Iris pigment epithelial cell (primary cell): ENCODE measurements at regions not wholly inside any gene's neighbourhood (a gene's known extent, or its start where the extent isn't known, plus 50 kb on each side); places are given as distances from the start of the nearest gene placed in this dataset.

Source experiments
- DNase-seq: peaks from one replicate; pipeline ENCODE4 v3.0.0-alpha.2; 2011; ENCODE audit warnings: low read depth

DNA sequence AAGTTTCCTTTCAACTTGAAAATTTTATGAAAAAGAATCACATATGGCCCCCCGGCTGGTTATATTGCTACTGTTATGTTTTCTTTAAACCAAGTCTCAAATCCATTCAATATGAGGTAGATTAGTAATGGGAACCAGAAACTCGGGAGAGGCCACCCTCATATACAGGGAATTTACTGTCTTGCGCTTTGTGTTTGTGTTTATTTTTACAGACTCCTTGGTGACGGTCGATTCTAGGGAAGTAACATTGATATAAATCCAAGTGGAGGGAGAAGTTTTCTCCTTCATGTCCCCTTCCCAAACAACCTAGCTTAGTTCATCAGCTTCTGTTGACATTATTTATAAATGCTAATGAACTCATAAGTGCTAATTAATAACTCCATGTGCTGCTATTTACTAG is 163.5 kb upstream of the LMO4 start:
- DNase-seq = no peak

DNA sequence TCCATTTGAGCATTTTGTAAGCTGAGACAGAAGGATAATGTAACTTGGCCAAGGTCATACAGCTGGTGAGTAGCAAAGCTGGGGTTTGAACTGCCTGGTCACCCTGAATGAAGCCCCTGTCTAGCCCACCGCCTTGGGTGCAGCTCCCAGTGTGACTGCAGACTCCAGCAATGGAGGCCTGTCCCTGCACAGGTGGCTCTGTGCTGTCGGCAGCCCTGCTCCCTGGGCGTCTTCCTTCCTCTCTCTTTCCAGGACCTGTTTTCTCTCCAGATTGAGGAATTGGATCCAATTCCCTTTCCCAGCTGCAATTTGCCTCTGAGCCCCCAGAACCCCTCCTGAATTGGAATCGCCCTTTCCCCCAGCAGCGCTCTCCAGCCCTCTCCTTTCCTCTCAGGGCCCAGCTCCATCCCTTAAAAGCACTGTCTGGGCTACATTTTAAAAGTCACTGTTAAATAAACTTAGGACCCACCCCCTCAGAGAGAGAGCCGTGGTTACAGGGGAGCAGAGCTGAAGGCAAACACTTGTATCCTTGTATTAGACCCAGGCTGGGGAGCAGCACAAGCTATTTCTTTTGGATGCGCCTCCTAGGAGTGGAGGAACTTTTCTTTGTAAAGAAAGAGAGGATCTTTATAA is 161.4 kb upstream of the LMO4 start:
- DNase-seq = no peak

DNA sequence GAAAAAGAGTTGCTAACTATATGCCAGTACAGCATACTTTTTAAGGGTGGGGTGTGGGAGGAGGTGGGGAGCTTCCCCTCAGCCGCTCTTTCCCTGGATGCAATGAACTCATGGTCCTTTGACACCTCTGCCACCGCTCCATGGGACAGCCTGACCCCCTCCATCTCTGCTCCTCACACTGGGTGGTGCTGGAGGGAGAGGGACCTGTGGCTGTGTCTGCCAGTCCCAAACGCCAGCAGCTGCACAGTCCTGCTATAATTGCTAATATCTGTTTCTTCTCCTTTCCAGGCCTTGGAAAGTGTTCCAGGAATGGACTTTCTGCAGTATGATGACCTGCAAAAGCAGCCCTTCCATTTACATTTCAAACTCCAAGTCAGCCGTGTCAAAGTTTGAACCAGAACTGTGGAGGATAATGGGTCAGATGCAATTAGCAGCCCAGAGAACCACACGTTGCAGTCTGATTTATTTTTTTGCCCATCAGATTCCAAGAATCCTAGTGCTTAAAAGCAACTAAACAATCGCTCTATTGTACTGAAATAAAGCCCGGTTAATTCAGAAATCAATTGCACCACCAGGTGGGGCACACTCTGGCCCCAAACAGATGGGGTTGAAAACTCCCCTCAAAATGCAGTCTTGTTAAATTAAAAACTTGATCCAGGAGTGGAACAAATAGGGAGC is 160.7 kb upstream of the LMO4 start:
- no peak for DNase-seq

DNA sequence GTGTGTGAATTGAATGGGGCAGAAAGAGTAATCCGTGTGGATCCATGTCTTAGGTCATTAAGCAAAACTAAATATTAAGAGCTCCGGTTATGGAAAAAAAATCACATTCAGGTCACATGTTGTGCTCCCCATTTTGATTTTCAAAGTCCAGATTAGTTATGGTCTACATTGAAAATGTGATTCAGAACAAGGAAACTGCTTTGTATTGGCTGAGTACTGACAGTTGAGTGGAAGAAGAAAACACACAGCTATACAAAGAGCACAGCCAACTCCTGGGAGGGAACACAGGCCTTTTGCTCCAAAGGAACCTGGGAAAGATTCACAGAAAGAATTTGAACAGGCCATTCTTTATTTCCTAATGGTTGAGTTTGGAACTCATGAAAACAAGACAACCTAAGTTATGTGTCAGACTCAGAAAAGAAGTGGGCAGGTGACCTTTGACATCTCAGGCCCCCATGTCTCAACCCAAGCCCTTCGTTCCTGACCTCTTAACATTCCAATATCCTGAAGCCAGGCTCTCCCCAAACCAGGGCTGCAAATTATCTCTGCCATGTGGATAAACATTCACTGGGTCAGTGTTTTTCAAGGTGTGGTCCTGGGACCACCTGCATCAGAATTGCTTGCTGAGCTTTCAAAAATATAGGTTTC is 159.3 kb upstream of the LMO4 start:
- no peak for DNase-seq

DNA sequence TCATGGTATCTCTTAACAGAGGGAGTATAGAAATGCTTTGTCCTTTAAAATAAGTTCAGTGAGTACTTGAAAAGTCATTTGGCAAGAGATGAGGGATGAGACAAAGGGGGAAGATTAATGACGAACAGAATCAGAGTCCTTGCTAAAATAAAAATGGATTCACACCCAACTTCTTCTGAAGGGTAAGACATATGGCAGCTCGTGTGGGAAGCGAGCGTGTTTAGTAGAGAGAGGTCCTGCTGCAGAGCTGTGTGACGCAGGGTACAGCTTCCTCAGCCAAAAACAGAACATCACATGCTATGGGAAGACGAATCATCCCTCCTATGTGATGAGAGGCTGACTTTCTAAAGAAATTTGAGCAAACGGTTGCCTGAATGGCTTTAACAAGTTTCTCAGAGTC is 158.5 kb upstream of the LMO4 start:
- DNase-seq = no peak

DNA sequence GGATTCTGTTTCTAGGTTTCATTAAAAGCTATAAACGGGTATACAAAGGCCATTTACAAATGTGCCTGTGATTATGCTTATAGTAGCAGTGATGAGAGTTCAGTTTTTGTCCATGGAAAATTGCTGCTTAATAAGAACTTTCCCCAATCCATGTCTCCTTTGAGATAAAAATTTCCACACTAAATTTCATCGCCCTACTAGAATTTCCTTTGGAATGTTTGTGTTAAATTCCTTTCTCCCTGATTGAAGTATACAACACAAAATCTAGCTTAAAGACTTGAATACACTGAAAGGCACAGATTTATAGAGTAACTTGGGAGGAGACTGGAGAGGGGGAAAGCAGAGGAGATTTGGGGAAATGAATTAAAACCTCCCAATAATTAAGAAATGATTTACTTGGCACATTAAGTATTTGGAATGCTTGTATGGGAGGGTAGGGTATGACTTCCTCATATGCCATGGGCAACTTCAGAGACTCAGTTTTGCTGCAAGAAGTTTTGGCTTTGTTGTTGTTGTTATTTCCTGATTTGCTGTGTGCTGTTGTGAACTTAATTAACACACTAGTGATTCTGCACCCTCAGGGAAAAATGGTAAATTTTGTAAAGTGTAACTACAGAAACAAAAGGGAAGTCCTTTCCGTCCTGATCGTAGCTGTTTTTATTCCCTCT is 157.6 kb upstream of the LMO4 start:
- DNase-seq = no peak

DNA sequence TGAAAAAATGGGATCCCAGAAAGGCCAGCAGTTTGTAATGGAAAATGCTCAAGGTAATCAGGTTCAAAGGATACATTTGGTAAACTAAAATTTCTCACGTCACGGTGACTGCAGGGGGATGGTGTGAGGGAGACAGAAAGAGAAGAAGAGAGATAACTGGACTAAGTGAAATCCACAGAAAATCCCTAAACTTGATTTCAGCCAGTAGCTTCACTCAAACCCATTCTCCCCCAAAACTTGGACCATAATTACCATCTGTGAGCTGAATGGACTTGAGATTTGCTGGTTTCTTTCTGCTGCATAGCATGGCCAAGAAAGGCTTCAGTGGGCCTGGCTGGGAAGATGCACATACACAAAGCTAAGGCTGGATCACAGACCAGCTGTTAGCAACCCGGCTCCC is 155.4 kb upstream of the LMO4 start:
- DNase-seq = no peak

DNA sequence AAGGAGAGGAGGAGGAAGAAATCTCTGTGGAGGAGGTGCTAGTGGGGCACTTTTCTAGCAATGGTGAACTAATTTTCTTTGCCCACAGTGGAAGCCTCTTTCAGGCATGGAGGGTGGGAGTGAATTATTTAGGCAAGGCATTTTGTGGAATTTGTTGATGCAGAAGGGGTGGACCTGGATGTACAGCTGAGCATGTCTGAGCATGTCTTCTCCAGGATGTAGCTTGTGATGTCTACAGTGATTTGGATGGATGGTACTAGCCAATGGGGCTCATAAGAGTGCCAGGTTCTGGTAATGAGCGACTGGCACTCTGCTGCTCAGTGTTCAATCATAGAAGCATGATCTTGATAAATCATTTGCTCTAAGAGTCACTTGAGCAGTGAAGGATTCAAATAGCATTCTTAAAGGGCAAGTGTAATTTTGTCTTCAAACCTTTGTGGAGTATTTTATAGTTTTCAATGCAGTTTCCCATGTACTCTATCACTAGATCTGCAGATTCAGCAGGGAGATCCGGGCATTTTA is 153.9 kb upstream of the LMO4 start:
- no peak for DNase-seq

DNA sequence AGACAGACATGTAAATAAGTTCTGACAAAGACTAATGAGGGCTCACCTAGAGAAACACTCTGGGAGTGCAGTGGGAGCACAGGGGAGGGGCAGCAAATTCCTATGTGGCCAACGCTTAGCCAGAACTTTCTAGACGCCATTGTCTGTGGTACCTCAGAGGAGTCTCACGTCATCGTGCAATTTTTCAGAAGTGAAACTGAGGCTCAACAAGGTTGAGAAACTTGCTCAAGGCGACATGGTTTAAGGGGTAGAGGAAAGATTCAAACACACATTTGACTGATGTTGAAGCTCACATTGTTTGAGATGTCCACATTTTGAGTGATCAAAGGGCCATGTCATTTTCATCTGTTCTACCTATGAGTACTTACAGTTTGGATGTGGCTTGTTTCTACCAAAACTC is 152.6 kb upstream of the LMO4 start:
- no peak for DNase-seq

DNA sequence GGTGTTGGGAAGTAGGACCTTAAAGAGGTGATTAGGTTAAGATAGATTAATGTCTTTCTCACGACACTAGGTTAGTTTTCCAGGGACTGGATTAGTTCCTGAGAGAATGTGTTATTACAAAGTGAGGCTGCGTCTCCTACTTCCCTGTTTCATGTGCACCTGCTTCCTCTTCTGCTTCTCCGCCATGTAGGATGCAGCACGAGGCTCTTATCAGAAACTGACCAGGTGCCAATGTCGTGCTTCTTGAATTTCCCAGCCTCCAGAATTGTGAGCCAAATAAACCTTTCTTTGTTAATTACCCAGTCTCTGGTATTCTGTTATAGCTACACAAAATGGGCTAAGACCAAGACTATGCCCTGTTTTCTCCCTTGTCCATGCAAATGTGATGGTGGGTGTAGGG is 152.2 kb upstream of the LMO4 start:
- no peak for DNase-seq

DNA sequence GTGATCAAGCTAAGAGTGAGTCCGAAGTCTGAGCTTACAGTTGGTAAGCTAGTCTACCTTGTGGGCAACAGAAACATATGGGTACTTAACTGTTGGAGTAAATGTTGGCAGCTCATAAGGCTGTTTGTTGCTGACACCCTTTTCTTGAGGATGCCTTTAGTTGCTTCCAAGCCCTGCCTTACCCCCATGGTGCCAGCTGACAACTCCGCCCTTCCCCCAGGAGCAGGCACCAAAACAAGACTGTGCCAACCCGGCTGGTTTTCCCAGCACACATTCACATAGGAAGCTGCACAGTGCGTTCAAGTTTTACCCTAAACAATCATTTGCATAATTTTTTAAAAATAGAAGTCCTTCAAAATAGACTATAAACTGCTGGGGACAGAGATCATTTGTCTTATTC is 150.2 kb upstream of the LMO4 start:
- no peak for DNase-seq

DNA sequence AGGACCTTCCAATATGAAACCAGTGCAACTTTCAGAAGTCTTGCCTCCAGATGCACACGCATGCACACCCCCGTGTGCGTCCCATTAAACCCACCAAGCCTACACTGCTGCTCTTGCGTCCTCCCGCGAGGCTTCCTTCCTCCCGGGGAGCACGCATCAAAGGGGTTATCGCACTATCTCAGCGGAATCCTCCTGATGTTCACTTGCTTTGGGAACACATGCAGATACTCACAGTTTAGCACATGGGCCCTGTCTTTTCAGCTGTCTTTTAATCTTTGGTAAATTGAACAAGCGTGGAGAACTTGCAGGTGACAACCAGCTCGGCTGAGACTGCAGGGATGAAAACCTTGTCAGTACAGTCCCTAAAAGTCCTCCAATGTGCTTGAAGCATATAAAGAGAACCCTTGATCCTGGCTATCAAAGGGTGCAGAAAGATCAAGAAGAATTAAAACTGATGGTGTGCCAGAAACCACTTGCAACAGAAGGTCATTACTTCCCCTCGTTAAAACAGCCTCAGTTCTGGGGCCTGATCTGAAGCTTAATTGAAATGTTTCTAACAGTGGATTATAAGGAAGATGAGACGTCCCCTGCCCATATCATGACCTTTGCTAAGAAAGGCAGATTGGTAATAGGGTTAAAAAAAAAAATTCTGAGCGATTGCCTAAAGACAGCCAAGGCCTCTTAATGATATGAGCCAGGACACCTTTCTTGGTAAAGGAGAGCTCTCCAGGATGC is 149.4 kb upstream of the LMO4 start:
- no peak for DNase-seq

DNA sequence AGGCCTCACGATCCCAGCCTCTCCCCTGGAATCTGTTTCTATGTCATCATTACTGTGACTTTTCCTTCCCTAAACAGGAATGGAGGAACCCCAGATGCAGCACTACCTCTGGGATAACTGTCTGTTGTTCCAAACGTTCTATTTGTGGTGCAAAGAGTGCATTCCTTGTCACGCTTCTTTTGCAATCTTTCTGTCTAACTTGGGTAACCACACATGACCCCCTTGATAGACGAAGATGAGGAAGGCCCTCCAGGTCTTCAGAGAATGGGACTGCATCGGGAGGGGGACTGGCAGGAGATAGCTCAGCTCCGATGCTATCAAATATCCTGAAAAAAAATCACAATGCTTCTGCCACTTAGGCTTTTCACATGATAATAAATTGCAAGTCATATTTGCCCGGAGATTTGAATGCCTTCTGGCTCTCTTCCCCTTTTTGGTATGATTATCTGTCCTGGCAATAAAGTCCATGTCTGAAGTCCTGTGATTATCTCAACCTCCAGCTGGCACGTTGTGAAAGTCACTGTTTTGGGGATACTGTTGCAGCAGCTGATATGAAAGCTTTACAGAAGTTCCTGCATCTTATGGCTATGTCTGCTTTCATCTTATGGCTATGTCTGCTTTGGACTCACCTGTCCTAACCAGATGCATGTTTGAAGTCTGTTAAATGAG is 148.7 kb upstream of the LMO4 start:
- DNase-seq = no peak

DNA sequence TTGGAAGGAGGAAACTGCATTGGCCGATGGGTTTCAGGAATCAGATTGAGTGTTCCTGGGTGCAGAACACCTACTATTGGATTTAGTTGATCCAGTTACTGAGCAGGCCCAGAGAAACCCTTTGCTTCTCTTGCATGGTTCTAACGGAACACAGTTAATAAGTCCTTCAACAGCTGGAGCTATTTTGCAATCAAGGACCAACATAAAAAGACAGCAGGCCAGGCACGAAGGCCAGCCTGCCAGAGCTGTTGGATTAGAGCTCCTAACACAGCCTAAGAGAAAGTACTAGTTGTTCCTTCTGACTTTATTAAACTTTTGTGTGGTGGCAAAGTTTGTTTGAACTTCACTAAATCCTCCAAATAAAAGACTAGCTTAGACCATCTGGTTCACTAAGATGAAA is 148.0 kb upstream of the LMO4 start:
- DNase-seq = no peak

DNA sequence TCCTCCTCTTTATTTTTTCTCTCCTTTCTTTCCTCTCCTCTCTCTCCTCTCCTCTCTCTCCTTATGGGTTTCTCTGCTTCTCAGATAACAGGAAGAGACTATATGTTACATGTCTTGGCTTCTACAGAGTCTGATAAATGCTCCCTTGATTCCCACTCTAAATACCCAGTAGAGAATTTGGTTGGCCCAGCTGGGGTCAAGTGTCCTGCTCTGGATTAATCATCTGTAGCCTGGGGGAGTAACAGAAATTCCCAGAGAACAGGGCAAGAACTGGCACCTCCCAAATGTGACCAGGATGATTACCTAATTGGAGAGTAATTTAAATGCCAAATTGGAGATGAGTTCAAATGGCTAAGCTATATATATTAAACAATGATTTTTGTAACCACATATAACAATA is 146.1 kb upstream of the LMO4 start:
- DNase-seq = no peak

DNA sequence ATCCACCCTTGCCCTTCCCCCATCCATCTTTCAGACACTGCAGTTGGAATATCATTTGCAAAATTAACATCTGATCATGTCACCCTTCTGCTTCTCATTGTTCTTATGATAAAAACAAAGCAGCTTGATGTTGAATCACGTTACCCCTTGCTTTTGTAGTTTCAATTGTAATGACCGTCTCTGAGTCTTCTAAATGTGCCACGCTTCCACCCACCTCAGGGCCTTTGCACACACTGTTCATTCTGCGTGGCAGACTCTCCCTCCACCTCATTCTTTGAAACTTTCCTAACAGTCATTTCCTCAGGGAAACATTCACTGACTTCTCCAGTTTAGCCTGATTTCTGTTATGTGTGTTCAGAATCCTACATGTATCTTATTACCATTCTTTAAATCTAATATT is 143.6 kb upstream of the LMO4 start:
- DNase-seq = no peak

DNA sequence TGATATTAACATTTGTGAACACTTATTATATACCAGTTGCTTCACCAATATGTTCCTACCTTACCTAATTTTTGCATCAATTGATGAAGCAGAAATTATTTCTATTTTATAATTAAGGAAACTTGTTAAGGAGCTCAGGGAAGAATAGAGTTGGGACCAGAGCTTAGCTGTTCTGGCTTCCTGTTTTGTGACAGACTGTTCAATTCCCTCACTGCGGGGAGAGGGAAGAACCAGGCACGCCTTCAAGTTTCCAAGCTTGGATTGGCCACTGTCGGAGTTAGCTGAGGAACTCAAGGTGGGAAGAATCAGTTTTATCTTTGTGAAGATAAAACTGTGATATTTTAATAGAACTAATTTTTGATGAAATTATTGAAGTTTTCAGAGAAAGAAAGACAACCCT is 142.3 kb upstream of the LMO4 start:
- DNase-seq = no peak

DNA sequence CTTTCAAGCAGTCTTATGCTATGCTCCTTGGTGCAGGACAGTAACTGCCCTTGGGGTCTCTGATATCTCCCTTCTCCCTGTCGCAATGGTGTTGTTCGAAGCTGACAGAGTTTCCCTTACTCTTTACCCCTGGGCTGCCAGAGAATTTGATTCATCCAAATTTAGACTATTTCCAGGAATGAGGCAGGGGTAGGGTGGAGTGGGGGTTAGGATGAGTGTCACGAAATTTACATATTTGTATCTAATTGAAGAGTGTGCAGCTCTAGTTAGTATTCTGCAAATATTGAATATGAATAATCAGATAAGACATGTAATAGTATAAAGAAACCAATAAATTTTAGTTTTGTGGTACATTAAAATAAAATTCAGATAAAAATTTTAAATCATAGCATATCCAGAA is 140.0 kb upstream of the LMO4 start:
- DNase-seq = no peak

DNA sequence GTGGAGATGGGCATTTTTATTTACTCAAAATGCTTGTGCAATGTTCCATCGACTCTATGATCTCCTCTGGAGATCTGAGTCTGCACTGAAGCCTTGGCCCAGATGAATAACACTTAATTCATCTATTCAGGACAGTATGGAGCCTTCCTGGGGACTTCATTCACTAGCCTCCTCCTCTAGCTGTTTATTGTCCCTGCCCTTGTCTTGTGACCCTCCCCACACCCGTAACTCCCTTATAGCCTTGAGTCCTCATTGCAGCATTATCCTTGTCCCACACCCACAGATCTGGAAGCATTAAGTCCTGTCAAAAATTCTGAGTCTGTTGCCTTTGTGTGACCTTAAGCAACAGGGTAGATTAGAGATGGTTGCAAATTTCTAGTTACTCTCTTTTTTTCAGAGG is 138.3 kb upstream of the LMO4 start:
- no peak for DNase-seq

DNA sequence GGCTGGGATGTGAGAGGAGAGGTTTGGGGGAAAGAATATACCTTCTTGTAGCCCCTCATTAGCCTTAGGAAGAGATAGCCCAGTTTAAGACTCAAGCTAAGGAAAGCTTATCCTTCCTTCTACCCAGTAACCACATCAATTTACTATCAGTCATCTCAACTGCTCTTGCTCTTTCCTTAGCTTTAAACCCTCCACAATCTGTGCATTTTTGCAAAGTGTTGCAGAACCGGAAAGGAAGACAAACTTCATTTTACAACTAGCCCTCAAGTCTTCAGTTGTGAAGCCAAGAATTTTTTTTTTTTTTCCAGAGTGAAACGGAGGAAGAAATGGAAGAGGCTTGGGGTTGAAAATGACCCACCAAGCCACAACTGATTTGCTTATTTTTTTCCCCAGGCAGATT is 137.0 kb upstream of the LMO4 start:
- no peak for DNase-seq

DNA sequence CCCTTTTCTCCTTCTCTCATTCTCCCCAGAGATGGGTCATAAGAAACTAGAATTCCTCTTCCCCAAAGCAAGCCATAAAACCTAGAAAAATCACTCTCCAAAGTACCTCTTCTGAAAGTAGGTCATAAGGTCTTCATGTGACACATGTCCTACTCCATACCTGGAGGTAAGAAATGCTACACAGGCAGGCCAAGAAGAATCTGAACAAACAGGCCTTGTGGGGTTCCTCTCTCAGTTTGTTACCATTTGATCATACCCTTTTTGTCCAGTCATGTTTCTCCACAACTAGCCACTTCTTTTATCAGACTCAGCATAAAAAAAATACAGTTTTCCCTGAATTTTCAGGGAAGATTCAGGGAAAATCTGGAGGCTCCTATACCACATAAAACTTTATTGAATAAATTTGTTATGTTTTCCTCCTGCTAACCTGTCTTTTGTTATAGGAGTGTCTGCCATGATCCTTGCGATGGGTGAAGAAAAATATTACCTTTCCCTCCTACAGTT is 134.4 kb upstream of the LMO4 start:
- DNase-seq = no peak

DNA sequence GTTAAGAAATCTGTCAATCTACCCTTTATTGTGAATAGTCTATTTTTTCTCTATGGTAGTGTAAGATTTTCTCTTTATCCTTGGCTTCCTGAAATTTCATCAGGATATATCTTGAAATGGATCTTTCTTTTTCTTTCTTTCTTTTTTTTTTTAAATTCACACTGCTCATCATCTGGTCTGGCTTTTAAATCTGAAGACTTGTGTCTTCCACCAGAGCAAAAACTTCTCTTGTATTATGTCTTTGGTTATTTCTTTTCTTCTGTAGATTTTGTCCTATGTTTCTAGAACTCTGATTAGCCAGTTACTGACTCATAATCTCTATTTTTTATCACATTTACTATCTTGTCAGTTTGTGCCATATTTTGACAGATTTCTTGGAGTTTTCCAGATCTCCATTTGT is 133.8 kb upstream of the LMO4 start:
- DNase-seq = no peak
